MM.1S (cell line): ENCODE measurements at regions not wholly inside any gene's neighbourhood (a gene's known extent, or its start where the extent isn't known, plus 50 kb on each side); places are given as distances from the start of the nearest gene placed in this dataset.
"Not testable (repeated sequence)": the region's sequence is repeated elsewhere in the genome, so short reads cannot be mapped to it uniquely, and the experiment has no call there.

Experiments
- DNase-seq: peaks from one replicate; pipeline ENCODE4 v3.0.0-alpha.2; 2015
- H2AFZ ChIP-seq: fragments of 300-600 bp; sonication (generic); 2 replicates; pipeline ENCODE4 v1.6.0; 2016; ENCODE audit warnings: antibody characterized with exemption, low read length
- H3F3A ChIP-seq: fragments of 300-600 bp; sonication (generic); 2 replicates; pipeline ENCODE4 v1.6.1; 2016; ENCODE audit warnings: mild to moderate bottlenecking, antibody characterized with exemption, low read length, moderate library complexity, mixed read lengths; ENCODE audit not compliant: insufficient read depth
- H3K27ac ChIP-seq: fragments of 300-600 bp; sonication (generic); 2 replicates; pipeline ENCODE4 v1.5.1; 2016; ENCODE audit warnings: mild to moderate bottlenecking, low read length
- H3K27me3 ChIP-seq: fragments of 300-600 bp; sonication (generic); replicated peaks from 2 replicates; pipeline ENCODE4 v1.6.0; 2016; ENCODE audit warnings: low read length; ENCODE audit not compliant: insufficient read depth
- H3K36me3 ChIP-seq: fragments of 300-600 bp; sonication (generic); replicated peaks from 2 replicates; pipeline ENCODE4 v1.6.1; 2016; ENCODE audit warnings: mild to moderate bottlenecking, low read length, mixed read lengths; ENCODE audit not compliant: insufficient read depth
- H3K4me1 ChIP-seq: fragments of 300-600 bp; sonication (generic); 2 replicates; pipeline ENCODE4 v1.6.1; 2016; ENCODE audit warnings: low read length, mixed read lengths
- H3K4me2 ChIP-seq: fragments of 300-600 bp; sonication (generic); 2 replicates; pipeline ENCODE4 v1.6.0; 2016; ENCODE audit warnings: low read depth, low read length
- H3K4me3 ChIP-seq: fragments of 300-600 bp; sonication (generic); 2 replicates; pipeline ENCODE4 v1.5.1; 2016; ENCODE audit warnings: low read length, mixed read lengths
- H3K79me2 ChIP-seq: fragments of 300-600 bp; sonication (generic); 2 replicates; pipeline ENCODE4 v1.6.1; 2016; ENCODE audit warnings: mixed run types, low read length, mixed read lengths
- H3K9ac ChIP-seq: fragments of 300-600 bp; sonication (generic); 2 replicates; pipeline ENCODE4 v1.6.1; 2016; ENCODE audit warnings: low read length, mixed read lengths
- H3K9me2 ChIP-seq: fragments of 300-600 bp; sonication (generic); replicated peaks from 2 replicates; pipeline ENCODE4 v1.6.1; 2016; ENCODE audit warnings: mild to moderate bottlenecking, low read length, mixed read lengths; ENCODE audit not compliant: insufficient read depth
- H3K9me3 ChIP-seq: fragments of 300-600 bp; sonication (generic); replicated peaks from 2 replicates; pipeline ENCODE4 v1.6.1; 2016; ENCODE audit warnings: mild to moderate bottlenecking, low read length, mixed read lengths; ENCODE audit not compliant: insufficient read depth
- H4K20me1 ChIP-seq: fragments of 300-600 bp; sonication (generic); 2 replicates; pipeline ENCODE4 v1.6.1; 2016; ENCODE audit warnings: mild to moderate bottlenecking, low read length, moderate library complexity, mixed read lengths; ENCODE audit not compliant: insufficient read depth
- EZH2 ChIP-seq: fragments of 300-600 bp; sonication (generic); optimal IDR thresholded peaks from 2 replicates; pipeline ENCODE3; 2017; ENCODE audit warnings: low read depth, mild to moderate bottlenecking, antibody characterized with exemption, low read length, mixed read lengths
- EZH2phosphoT487 ChIP-seq: fragments of 300-600 bp; sonication (generic); IDR thresholded peaks from 2 replicates; pipeline ENCODE4 v1.6.1; 2018; ENCODE audit warnings: antibody characterized with exemption, low read length
- TF ChIP-seq, protein P1 (sequence below): fragments of 300-600 bp; sonication (generic); IDR thresholded peaks from 2 replicates; pipeline ENCODE4 v1.5.1; 2016; ENCODE audit warnings: antibody characterized with exemption, low read length, mixed read lengths

DNA sequence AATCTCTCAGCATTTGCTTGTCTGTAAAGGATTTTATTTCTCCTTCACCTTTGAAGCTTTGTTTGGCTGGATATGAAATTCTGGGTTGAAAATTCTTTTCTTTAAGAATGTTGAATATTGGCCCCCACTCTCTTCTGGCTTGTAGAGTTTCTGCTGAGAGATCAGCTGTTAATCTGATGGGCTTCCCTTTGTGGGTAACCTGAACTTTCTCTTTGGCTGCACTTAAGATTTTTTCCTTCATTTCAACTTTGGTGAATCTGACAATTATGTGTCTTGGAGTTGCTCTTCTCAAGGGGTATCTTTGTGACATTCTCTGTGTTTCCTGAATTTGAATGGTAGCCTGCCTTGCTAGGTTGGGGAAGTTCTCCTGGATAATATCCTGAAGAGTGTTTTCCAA, 189.4 kb downstream of the TTC6 start:
- not testable (repeated sequence) for H3K36me3 ChIP-seq, H3K27ac ChIP-seq, H3K9ac ChIP-seq, H2AFZ ChIP-seq, H3K9me3 ChIP-seq, DNase-seq, H3K27me3 ChIP-seq, H3K4me1 ChIP-seq, H3K4me3 ChIP-seq, H3K9me2 ChIP-seq, H3K79me2 ChIP-seq, H3K4me2 ChIP-seq, H3F3A ChIP-seq, H4K20me1 ChIP-seq

DNA sequence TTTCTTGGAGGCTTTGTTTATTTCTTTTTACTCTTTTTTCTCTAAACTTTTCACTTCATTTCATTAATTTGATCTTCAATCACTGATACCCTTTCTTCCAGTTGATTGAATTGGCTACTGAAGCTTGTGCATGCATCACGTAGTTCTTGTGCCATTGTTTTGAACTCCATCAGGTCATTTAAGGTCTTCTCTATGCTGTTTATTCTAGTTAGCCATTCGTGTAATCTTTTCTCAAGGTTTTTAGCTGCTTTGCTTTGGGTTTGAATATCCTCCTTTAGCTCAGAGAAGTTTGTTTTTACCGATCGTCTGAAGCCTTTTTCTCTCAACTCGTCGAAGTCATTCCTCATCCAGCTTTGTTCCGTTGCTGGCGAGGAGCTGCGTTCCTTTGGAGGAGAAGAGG, 189.9 kb downstream of the TTC6 start:
- H3K4me1 ChIP-seq, H2AFZ ChIP-seq, H3K4me2 ChIP-seq, H3K9me2 ChIP-seq, H3K27me3 ChIP-seq, H3K4me3 ChIP-seq, H3K27ac ChIP-seq, H3K9ac ChIP-seq, H3K9me3 ChIP-seq, H3F3A ChIP-seq, H4K20me1 ChIP-seq, DNase-seq, H3K79me2 ChIP-seq, H3K36me3 ChIP-seq: not testable (repeated sequence)

DNA sequence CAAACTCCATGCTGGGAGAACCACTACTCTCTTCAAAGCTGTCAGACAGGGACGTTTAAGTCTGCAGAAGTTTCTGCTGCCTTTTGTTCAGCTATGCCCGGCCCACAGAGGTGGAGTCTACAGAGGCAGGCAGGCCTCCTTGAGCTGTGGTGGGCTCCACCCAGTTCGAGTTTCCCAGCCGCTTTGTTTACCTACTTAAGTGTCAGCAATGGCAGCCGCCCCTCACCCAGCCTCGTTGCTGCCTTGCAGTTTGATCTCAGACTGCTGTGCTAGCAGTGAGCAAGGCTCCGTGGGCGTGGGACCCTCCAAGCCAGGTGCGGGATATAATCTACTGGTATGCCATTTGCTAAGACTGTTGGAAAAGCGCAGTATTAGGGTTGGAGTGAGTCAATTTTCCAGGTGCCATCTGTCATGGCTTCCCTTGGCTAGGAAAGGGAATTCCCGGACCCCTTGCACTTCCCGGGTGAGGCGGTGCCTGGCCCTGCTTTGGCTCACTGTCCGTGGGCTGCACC, 190.7 kb downstream of the TTC6 start:
- not testable (repeated sequence) for H3K79me2 ChIP-seq, H3K9me2 ChIP-seq, DNase-seq, H2AFZ ChIP-seq, H3K27ac ChIP-seq, H4K20me1 ChIP-seq, H3K9ac ChIP-seq, H3F3A ChIP-seq, H3K27me3 ChIP-seq, H3K4me2 ChIP-seq, H3K9me3 ChIP-seq, H3K4me1 ChIP-seq, H3K36me3 ChIP-seq, H3K4me3 ChIP-seq

DNA sequence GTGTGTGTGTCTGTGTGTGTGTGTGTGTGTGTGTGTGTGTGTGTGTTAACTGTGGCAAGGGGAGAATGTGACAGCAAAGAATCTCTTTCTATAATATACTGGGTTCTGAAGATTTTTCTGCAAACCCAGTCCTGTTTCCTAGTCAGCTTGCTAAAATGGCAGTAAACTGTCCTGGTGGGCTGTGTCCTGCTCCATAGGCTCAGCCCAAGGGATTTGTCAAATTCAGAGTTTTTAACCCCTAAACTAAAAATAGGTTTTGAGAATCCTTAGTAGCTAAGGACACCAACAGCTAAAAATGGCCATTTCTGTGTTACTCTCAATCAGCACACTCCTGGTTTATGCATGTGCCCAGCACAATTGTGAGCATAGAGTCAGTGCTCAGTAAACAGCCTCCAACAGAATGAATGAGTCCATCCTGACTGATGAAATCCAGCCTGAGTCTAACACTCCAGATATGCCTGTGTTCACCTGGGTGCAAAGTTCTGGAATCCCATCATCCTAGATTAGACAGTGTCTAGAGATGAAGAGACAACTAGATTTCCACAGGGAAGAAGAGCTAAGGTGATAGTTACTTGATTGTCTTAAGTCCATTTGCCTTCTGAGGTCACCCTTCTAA, 192.6 kb downstream of the TTC6 start:
- no peaks in the 10 kb centered on the region for H3K4me1 ChIP-seq
- H3K27ac ChIP-seq, result no peak overlapping the region
- TF ChIP-seq EZH2phosphoT487, result no peak
- TF ChIP-seq, protein P1, sequence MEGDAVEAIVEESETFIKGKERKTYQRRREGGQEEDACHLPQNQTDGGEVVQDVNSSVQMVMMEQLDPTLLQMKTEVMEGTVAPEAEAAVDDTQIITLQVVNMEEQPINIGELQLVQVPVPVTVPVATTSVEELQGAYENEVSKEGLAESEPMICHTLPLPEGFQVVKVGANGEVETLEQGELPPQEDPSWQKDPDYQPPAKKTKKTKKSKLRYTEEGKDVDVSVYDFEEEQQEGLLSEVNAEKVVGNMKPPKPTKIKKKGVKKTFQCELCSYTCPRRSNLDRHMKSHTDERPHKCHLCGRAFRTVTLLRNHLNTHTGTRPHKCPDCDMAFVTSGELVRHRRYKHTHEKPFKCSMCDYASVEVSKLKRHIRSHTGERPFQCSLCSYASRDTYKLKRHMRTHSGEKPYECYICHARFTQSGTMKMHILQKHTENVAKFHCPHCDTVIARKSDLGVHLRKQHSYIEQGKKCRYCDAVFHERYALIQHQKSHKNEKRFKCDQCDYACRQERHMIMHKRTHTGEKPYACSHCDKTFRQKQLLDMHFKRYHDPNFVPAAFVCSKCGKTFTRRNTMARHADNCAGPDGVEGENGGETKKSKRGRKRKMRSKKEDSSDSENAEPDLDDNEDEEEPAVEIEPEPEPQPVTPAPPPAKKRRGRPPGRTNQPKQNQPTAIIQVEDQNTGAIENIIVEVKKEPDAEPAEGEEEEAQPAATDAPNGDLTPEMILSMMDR, result no peak
- no peak for TF ChIP-seq EZH2

DNA sequence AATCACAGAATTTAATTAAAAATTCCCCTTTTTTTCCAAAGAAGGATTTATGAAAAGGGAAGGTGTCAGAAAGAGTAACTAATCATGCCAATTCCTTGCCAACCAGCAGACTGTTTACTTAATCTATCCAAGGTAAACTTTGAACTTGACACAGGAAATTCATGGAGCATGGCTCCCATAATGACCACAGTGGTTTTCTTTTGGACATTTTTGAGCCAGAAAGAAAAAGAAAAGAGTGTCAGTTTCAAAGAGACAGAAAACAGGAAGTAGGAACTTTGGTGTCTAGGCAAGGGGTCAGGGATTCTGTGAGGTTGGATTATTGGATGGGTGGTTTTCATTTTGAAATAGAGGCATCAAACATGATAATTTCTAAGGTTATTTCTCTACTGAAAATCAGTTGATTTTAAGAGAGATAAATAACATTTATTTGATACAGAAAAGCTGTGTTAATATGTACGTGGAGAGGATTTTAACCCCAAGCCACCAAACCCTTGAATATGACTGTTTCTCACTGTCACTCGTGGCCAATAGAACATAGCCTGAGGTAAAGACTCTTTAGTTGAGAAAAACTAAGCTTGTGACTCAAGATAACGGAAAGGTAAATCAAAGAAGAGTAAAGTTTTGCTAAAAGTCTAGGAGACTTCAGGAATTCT, 196.1 kb downstream of the TTC6 start:
- H3K4me3 ChIP-seq, result no peak overlapping the region
- no peaks in the 10 kb centered on the region for H3K9me3 ChIP-seq
- H3F3A ChIP-seq, result no peaks in the 10 kb centered on the region
- H3K36me3 ChIP-seq, result no peaks in the 10 kb centered on the region
- TF ChIP-seq EZH2 (no peak), EZH2phosphoT487 (no peak)
- TF ChIP-seq, protein P1, result no peak
- DNase-seq, result no peak
- no peaks in the 10 kb centered on the region for H4K20me1 ChIP-seq
- H3K4me2 ChIP-seq, result no peak overlapping the region
- no peak overlapping the region for H3K27ac ChIP-seq
- H2AFZ ChIP-seq, result no peak overlapping the region
- H3K79me2 ChIP-seq, result no peaks in the 10 kb centered on the region
- no peaks in the 10 kb centered on the region for H3K27me3 ChIP-seq
- no peaks in the 10 kb centered on the region for H3K9me2 ChIP-seq
- no peak overlapping the region for H3K9ac ChIP-seq
- H3K4me1 ChIP-seq, result no peaks in the 10 kb centered on the region

More for the DNA sequence above, 192.6 kb downstream of the TTC6 start:
- Histone ChIP-seq H3K4me2 (no peak overlapping the region), H3F3A (no peaks in the 10 kb centered on the region), H3K36me3 (no peaks in the 10 kb centered on the region), H3K9ac (no peak overlapping the region), H4K20me1 (no peaks in the 10 kb centered on the region), H3K4me3 (no peak overlapping the region), H3K79me2 (no peaks in the 10 kb centered on the region), H3K27me3 (no peaks in the 10 kb centered on the region), H3K9me2 (no peaks in the 10 kb centered on the region), H3K9me3 (no peaks in the 10 kb centered on the region), H2AFZ (no peak overlapping the region)
- no peak for DNase-seq
